ENCODE measurements at regions not wholly inside any gene's neighbourhood (a gene's known extent, or its start where the extent isn't known, plus 50 kb on each side); places are given as distances from the start of the nearest gene placed in this dataset.

DNA sequence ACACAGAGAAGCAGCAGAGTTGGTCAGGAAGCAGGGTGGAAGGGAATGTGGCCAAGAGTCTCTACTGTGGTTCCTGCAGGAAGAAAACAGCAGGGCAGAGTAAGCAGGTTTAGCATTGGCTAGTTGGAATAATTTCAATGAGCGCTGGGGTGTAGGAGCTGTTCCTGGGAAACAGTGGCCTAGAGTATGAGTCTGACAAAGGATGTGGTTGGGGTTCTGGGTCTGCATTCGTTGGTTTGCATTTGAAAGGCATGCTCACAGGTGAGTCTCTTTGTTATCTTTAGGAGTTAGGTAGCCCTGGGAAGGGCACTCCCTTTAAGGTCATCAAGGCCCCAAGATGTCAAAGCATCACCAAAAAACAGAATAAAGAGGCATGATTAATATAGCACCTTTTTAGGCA, 911.6 kb upstream of the SLC35B3 start:
- TF ChIP-seq POLR2A (IDR thresholded peaks at IDR 0.05; ENCODE audit: low read length) (no peak), GATA1 (IDR thresholded peaks at IDR 0.05; ENCODE audit: low read depth, low read length) (no peak)
